DND-41 (cell line): ENCODE measurements at regions not wholly inside any gene's neighbourhood (a gene's known extent, or its start where the extent isn't known, plus 50 kb on each side); places are given as distances from the start of the nearest gene placed in this dataset.

Experiments
- ATAC-seq: fragments of 200-7000 bp; cut with Tn5 transposase; 3 replicates; pipeline ENCODE4 v1.9.1; 2021; ENCODE audit warnings: low read depth; ENCODE audit not compliant: insufficient read depth
- DNase-seq: peaks from one replicate; pipeline ENCODE4 v3.0.0-alpha.2; 2020
- H2AFZ ChIP-seq: 2 replicates; pipeline ENCODE4 v1.6.0; 2012; ENCODE audit warnings: low read depth, low read length
- H3K27ac ChIP-seq: 2 replicates; pipeline ENCODE4 v1.5.1; 2012; ENCODE audit warnings: low read length, inconsistent platforms
- H3K27me3 ChIP-seq: fragments of 200-600 bp; sonication (generic); 2 replicates; pipeline ENCODE4 v1.6.0; 2012; ENCODE audit warnings: low read length, mild to moderate bottlenecking, inconsistent platforms; ENCODE audit not compliant: insufficient read depth, poor library complexity
- H3K36me3 ChIP-seq: 2 replicates; pipeline ENCODE4 v1.5.1; 2012; ENCODE audit warnings: low read length, inconsistent platforms; ENCODE audit not compliant: insufficient read depth
- H3K4me1 ChIP-seq: 2 replicates; pipeline ENCODE4 v1.5.1; 2012; ENCODE audit warnings: mild to moderate bottlenecking, low read length; ENCODE audit not compliant: insufficient read depth
- H3K4me2 ChIP-seq: 2 replicates; pipeline ENCODE4 v1.6.0; 2012; ENCODE audit warnings: mild to moderate bottlenecking, moderate library complexity, low read length, inconsistent platforms; ENCODE audit not compliant: insufficient read depth
- H3K4me3 ChIP-seq, 2 experiments: fragments of 200-600 bp in 1 of 2; shearing (Covaris generic) in 1 of 2; 2 replicates each; pipeline ENCODE4 v1.5.1; 2012 to 2016; ENCODE audit warnings: inconsistent platforms in 2 of 2, low read length in 2 of 2, mild to moderate bottlenecking in 2 of 2, low read depth in 1 of 2, moderate library complexity in 1 of 2
- H3K79me2 ChIP-seq: 2 replicates; pipeline ENCODE4 v1.6.0; 2012; ENCODE audit warnings: low read length, inconsistent platforms; ENCODE audit not compliant: insufficient read depth
- H3K9ac ChIP-seq: 2 replicates; pipeline ENCODE4 v1.6.0; 2012; ENCODE audit warnings: low read depth, mild to moderate bottlenecking, inconsistent platforms, low read length, moderate library complexity
- H3K9me3 ChIP-seq: 2 replicates; pipeline ENCODE4 v1.5.1; 2012; ENCODE audit warnings: low read length, moderate library complexity, mild to moderate bottlenecking, inconsistent platforms; ENCODE audit not compliant: insufficient read depth, severe bottlenecking
- H4K20me1 ChIP-seq: 2 replicates; pipeline ENCODE4 v1.6.0; 2012; ENCODE audit warnings: low read length; ENCODE audit not compliant: insufficient read depth
- EZH2 ChIP-seq: IDR thresholded peaks from 3 replicates; pipeline ENCODE4 v1.6.1; 2012; ENCODE audit warnings: borderline replicate concordance, low read depth, mild to moderate bottlenecking, moderate library complexity, low read length, inconsistent platforms; ENCODE audit not compliant: severe bottlenecking
- TF ChIP-seq, protein P1 (sequence below): IDR thresholded peaks from 2 replicates; pipeline ENCODE4 v1.5.1; 2012; ENCODE audit warnings: borderline replicate concordance, low read length, moderate library complexity, mild to moderate bottlenecking; ENCODE audit not compliant: poor library complexity, severe bottlenecking; ENCODE audit errors: extremely low read depth

DNA sequence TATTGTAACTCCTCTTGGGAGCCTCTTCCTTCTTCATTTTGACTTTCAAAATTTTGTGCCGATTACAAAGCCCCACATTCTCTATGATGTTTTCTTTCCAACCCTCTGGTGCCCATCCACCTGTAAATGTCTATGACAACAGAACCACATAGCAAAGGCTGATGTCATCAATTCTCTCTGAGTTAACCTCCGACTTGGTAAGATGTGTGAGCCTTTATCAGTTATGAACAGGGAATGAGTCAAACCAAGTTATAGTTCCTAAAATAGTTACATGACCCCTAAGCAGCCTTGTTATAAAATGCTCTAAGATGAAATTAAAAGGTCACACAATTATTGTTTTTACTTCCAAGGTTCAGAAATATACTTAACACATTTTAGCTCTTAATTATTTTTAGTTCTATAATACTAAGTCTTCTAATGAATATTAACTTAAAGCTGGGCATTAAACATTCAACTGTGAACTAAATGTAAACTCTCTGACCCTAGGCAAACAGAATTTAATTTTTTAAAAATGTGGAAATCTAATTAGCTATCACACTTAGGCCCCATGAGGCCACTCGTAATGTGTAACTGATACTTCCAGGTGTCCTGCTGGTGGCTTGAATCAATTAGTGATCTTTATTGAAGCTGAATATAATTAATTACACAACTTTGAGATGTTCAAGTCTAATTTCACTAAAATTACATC, 102.3 kb upstream of the CYRIA start:
- no peak overlapping the region for H2AFZ ChIP-seq
- H3K79me2 ChIP-seq: no peaks in the 10 kb centered on the region
- TF ChIP-seq, protein P1, sequence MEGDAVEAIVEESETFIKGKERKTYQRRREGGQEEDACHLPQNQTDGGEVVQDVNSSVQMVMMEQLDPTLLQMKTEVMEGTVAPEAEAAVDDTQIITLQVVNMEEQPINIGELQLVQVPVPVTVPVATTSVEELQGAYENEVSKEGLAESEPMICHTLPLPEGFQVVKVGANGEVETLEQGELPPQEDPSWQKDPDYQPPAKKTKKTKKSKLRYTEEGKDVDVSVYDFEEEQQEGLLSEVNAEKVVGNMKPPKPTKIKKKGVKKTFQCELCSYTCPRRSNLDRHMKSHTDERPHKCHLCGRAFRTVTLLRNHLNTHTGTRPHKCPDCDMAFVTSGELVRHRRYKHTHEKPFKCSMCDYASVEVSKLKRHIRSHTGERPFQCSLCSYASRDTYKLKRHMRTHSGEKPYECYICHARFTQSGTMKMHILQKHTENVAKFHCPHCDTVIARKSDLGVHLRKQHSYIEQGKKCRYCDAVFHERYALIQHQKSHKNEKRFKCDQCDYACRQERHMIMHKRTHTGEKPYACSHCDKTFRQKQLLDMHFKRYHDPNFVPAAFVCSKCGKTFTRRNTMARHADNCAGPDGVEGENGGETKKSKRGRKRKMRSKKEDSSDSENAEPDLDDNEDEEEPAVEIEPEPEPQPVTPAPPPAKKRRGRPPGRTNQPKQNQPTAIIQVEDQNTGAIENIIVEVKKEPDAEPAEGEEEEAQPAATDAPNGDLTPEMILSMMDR: no peak
- no peak for TF ChIP-seq EZH2
- ATAC-seq: no peak
- H3K36me3 ChIP-seq: no peaks in the 10 kb centered on the region
- no peak overlapping the region for H3K27ac ChIP-seq
- H3K4me3 ChIP-seq: no peak overlapping the region
- H4K20me1 ChIP-seq: no peaks in the 10 kb centered on the region
- H3K9ac ChIP-seq: no peak overlapping the region
- H3K9me3 ChIP-seq: no peaks in the 10 kb centered on the region
- H3K27me3 ChIP-seq: no peaks in the 10 kb centered on the region
- H3K4me1 ChIP-seq: no peaks in the 10 kb centered on the region
- H3K4me2 ChIP-seq: no peak overlapping the region
- no peak for DNase-seq

DNA sequence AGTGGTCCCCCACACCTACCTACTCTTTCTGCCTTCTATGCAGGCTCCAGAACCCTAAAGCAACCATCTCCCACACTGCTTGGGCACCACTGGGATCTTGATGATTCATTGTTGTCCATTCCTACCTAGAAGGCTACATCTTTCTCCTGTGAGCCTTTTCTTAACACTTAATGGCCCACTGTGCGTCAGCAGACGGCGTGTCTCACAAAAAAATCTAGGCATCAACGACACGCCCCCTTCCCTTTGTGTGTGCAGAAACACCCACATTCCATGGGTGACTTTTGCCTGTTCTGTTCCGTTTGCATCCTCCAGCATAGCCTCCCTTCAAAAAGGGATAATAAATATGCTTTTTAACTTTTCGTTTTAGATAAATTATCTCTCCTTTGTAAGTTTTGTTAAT, 99.7 kb upstream of the CYRIA start:
- Histone ChIP-seq H3K79me2 (no peaks in the 10 kb centered on the region), H3K27me3 (no peaks in the 10 kb centered on the region), H3K4me3 (no peak overlapping the region), H3K9ac (no peak overlapping the region), H3K4me1 (no peaks in the 10 kb centered on the region), H3K36me3 (no peaks in the 10 kb centered on the region), H3K27ac (no peak overlapping the region), H3K4me2 (no peak overlapping the region), H2AFZ (no peak overlapping the region), H4K20me1 (no peaks in the 10 kb centered on the region), H3K9me3 (no peaks in the 10 kb centered on the region)
- ATAC-seq (no peak), DNase-seq (no peak)
- TF ChIP-seq, protein P1: no peak
- no peak for TF ChIP-seq EZH2

DNA sequence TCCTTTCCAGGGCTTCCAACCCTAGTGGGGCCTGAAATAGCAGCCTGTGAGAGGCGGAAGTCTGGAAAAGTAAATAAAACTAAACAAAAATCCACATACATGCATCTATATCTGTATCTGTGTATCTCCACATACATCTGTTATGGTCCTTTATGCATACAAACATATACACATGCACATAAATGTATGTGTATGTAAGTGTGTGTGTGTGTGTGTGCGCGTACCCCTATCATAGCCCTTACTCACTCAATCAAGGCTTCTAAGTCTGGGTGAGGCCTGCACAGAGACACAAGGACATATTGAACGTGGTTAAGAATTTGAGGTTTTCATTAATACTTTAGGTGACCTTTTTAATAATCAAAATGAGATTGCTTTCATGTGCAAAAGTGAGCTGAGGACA, 98.9 kb upstream of the CYRIA start:
- Histone ChIP-seq H3K9me3 (no peaks in the 10 kb centered on the region), H3K4me3 (no peak overlapping the region), H3K4me1 (no peaks in the 10 kb centered on the region), H3K79me2 (no peaks in the 10 kb centered on the region), H3K27ac (no peak overlapping the region), H3K36me3 (no peaks in the 10 kb centered on the region), H3K4me2 (no peak overlapping the region), H3K27me3 (no peaks in the 10 kb centered on the region), H3K9ac (no peak overlapping the region), H4K20me1 (no peaks in the 10 kb centered on the region), H2AFZ (no peak overlapping the region)
- DNase-seq (no peak), ATAC-seq (no peak)
- no peak for TF ChIP-seq EZH2
- TF ChIP-seq, protein P1: no peak
